GM12872 (cell line): ENCODE measurements at regions not wholly inside any gene's neighbourhood (a gene's known extent, or its start where the extent isn't known, plus 50 kb on each side); places are given as distances from the start of the nearest gene placed in this dataset.

Experiments used
- TF ChIP-seq, protein P1 (sequence below): IDR thresholded peaks from 3 replicates; pipeline ENCODE4 v1.5.1; 2011; ENCODE audit warnings: low read depth, mild to moderate bottlenecking, low read length, moderate library complexity; ENCODE audit not compliant: insufficient read depth

DNA sequence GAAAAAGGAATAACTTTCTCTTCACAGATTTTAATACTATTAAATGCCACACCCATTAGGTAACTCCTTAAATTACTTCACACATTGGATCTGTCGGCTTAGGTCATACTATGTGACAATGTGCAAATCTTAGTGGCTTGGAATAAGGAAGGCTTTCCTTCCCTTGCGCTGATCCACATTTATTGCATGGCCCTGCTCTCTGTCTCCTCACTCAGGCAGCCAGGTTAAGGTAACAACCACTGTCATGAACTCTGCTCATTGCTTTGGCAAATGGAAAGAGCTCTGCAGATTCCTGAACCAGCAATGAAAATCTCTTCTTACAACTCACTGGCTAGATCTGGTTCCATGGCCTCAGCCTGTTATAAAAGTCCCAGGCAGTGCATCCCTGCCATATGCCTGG is 121.9 kb upstream of the NFIB start:
- TF ChIP-seq, protein P1, sequence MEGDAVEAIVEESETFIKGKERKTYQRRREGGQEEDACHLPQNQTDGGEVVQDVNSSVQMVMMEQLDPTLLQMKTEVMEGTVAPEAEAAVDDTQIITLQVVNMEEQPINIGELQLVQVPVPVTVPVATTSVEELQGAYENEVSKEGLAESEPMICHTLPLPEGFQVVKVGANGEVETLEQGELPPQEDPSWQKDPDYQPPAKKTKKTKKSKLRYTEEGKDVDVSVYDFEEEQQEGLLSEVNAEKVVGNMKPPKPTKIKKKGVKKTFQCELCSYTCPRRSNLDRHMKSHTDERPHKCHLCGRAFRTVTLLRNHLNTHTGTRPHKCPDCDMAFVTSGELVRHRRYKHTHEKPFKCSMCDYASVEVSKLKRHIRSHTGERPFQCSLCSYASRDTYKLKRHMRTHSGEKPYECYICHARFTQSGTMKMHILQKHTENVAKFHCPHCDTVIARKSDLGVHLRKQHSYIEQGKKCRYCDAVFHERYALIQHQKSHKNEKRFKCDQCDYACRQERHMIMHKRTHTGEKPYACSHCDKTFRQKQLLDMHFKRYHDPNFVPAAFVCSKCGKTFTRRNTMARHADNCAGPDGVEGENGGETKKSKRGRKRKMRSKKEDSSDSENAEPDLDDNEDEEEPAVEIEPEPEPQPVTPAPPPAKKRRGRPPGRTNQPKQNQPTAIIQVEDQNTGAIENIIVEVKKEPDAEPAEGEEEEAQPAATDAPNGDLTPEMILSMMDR = no peak

DNA sequence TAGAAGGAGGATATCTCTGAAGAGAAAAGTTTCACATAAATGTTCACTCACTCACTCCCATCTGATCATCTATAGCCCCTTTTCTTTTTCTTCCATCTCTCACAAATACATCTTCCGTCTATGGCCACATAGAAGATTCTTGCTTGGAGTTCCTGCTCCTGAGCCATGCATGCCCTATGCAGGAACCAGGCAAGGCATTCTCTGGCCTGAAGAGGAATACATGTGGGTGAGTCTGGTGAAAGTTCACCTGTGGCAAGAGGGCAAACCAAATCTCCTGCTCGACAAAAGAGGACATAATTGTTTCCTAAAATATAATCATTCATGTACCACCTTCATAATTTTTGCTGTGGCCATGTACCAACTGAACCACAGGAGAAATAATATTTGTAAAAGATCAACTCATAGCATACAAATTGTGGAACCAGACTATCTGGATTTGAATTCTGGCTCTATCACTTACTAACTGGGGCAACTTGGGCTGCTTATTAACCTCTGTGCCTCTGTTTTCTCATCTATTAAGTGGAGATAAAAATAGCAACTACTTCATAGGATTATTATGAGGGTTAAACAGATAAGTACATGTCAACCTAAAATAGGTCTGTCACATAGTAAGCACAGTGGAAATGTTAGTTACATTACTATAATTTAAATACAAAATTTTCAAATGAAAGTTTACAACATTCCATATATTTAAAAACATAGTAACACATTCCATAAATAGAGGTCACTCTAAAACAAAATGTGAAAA is 121.2 kb upstream of the NFIB start:
- TF ChIP-seq, protein P1 = no peak

DNA sequence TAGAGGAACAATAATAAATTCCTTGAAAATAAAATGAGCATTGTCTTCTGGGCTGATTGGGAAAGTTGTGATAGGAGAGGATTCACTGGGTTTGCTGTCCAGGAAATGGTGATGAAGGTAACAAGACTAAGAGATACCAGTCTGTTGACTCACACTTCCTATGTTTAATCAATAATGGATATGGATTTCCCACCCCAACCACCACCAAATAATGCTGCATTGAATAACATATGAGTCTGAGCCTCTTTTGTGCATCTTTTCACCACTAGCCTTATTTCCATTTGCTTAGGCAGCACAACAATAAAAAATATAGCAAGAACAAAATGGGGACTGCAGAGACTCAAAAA is 120.2 kb upstream of the NFIB start:
- TF ChIP-seq, protein P1 = no peak

DNA sequence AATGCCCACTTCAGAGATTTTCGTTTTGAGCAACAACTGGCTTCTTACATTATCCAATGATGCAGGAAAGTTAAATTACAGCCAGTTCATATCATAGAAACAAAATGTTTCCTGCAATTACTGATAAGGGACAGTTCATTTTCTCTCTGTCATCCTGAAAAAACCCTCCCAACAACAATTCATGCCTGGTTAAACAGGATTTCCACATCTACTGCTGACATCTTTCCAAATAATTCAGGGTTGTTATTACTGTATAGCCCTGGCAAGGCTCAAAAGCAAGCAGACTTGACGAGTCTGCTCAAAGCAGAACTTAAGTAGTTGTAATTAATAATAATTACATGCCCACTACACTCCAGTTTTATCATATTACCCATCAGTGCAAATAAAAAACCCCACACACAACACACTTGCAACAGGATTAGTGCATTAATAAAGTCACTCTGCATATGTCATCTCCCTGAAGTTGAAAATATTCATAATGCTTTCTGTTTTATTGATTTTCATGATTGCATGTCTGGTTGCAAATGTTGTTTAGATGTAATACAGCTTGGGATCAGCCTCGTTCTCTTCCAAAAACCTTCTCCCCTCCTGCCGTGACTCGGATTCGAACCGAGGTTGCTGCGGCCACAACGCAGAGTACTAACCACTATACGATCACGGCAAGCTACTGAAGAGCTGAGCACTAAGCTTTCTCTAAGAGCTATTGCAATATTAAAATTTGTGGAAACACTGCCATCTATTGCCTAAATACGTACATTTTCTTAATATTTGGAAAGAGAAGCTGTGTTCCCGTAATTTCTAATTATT is 119.6 kb upstream of the NFIB start:
- TF ChIP-seq, protein P1 = no peak

DNA sequence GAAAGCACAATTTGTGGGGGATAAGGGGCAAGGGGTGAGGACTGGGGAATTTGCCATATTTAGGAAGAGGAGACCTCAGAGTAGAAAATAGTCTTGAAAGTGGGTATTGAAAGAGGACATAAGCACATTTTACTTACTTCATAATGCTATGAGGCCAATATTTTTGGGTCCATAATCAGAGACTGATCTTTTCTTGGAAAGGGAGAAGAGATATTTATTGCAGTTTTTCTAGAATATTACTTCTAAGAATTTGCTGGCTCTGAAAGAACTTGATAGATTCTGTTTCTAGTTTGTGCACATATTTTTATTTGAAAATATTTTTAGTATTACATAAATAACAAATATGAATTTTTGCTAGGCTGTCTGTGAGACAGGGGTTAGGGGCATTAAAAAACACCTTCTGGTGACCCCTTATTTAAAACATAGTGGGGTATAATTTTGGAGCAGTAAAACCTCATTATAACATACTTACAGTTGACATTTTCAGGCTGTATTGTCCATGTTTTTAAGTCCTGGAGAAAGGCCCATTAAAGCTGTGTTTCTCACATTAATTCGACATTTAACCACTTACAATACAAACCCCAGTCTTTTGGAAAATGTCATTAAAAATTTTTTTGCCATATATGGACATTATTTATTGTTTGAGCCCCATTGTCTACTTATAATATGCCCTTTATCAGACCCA is 118.9 kb upstream of the NFIB start:
- TF ChIP-seq, protein P1 = no peak

DNA sequence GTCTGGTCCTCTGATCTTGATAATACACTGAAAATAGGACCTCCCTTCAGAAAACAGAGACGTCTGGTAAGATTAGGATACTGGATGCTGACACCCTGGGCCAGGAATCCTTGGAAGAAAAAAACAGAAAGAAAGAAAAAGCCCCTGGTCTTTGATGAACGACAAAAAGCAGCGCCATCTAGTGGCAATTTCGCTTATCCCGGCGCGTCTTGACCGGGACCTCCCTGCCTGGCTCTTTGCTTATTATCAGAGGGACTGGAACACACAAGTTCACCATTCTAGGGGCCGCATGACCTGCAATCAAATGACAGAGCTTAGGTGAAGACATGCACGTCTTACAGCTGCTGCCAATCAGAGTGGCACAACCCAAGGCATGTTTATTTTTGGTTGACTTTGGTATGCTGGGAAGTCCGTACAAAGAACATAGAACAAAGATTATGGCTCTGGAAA is 114.9 kb upstream of the NFIB start:
- TF ChIP-seq, protein P1 = peak; percentile 80

DNA sequence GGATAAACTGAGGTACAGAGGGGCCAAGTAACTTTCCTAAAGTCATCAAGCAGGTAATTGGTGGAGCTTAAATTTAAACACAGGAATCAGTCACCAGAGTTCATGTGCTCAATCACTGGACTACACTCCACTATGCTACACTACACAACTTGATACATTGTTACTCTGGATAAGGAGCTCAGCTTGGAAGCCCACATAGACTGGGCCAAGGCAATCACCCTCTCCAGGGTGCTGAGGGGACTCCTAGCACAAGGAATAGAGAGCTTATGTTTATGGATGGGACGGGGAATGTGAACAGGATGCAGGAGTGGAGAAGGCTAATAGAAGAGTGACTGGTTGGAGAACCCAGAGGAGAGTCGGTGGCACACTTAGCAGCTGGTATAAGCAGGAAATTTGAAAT is 113.5 kb upstream of the NFIB start:
- TF ChIP-seq, protein P1 = no peak
